ENCODE measurements at regions not wholly inside any gene's neighbourhood (a gene's known extent, or its start where the extent isn't known, plus 50 kb on each side); places are given as distances from the start of the nearest gene placed in this dataset.

- TF ChIP-seq CTCF (IDR thresholded peaks at IDR 0.05) (no peak), EZH2 (IDR thresholded peaks at IDR 0.05) (no peak)
Measured at GRCh38 chr1:78222960-78223358, 177.2 kb downstream of the GIPC2 start.
